ENCODE measurements at regions not wholly inside any gene's neighbourhood (a gene's known extent, or its start where the extent isn't known, plus 50 kb on each side); places are given as distances from the start of the nearest gene placed in this dataset.

DNA sequence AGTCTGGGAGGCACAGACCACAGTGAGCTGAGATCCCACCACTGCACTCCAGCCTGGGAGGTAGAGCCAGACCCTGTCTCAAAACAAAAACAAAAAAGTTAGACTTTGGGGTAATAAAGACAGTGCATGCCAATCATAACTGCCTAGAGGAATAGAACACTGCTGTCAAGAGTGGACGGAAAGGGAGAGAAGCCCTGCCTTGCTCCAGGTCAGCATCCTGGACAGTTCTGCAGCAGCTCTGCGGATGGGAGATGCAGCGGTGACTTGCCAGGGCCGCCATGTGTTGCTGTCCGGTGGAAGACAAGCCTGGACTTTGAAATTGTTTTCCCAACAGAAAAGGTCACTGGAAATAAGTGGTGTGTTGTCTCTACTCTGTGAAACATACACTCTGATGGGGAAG, 618.2 kb downstream of the TBC1D22A start:
- no peak for TF ChIP-seq POLR2A (IDR thresholded peaks at IDR 0.05)
- TF ChIP-seq, protein P1, sequence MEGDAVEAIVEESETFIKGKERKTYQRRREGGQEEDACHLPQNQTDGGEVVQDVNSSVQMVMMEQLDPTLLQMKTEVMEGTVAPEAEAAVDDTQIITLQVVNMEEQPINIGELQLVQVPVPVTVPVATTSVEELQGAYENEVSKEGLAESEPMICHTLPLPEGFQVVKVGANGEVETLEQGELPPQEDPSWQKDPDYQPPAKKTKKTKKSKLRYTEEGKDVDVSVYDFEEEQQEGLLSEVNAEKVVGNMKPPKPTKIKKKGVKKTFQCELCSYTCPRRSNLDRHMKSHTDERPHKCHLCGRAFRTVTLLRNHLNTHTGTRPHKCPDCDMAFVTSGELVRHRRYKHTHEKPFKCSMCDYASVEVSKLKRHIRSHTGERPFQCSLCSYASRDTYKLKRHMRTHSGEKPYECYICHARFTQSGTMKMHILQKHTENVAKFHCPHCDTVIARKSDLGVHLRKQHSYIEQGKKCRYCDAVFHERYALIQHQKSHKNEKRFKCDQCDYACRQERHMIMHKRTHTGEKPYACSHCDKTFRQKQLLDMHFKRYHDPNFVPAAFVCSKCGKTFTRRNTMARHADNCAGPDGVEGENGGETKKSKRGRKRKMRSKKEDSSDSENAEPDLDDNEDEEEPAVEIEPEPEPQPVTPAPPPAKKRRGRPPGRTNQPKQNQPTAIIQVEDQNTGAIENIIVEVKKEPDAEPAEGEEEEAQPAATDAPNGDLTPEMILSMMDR (IDR thresholded peaks at IDR 0.05), result no peak

All from adrenal gland (tissue), 5 donors.